GM21390 (cell line): ENCODE measurements at regions not wholly inside any gene's neighbourhood (a gene's known extent, or its start where the extent isn't known, plus 50 kb on each side); places are given as distances from the start of the nearest gene placed in this dataset.
"Not testable (repeated sequence)": the region's sequence is repeated elsewhere in the genome, so short reads cannot be mapped to it uniquely, and the experiment has no call there.

ENCODE experiments used
- ATAC-seq: cut with Tn5 transposase; IDR thresholded peaks from one replicate; pipeline ENCODE4 v1.9.1; 2021; ENCODE audit not compliant: unreplicated experiment

DNA sequence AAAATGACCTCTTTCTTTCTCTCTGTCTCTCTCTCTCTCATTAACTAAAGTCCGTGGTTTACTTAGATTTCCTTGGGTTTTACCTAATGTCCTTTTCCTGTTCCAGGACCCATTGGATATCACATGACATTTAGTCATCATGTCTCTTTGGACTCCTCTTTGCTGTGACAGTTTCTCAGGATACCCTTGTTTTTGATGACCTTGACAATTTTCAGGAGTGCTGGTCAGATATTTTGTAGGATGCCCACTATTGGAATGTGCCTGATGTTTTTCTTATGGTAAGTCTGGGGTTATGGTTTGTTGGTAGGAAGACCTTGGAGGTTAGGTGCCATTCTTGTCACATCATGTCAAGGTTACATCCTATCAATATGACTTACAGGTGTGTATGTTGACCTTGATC lies 199.2 kb upstream of the HTR1E start:
- ATAC-seq, result no peak

DNA sequence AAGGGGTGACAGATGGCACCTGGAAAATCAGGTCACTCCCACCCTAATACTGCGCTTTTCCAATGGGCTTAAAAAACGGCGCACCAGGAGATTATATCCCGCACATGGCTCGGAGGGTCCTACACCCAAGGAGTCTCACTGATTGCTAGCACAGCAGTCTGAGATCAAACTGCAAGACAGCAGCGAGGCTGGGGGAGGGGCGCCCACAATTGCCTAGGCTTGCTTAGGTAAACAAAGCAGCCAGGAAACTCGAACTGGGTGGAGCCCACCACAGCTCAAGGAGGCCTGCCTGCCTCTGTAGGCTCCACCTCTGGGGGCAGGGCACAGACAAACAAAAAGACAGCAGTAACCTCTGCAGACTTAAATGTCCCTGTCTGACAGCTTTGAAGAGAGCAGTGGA lies 205.7 kb upstream of the HTR1E start:
- ATAC-seq, result not testable (repeated sequence)

DNA sequence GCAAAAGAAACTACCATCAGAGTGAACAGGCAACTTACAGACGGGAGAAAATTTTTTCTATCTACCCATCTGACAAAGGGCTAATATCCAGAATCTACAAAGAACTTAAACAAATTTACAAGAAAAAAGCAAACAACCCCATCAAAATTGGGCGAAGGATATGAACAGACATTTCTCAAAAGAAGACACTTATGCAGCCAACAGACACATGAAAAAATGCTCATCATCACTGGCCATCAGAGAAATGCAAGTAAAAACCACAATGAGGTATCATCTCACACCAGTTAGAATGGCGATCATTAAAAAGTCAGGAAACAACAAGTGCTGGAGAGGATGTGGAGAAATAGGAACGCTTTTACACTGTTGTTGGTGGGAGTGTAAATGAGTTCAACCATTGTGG lies 206.6 kb upstream of the HTR1E start:
- ATAC-seq, result not testable (repeated sequence)

DNA sequence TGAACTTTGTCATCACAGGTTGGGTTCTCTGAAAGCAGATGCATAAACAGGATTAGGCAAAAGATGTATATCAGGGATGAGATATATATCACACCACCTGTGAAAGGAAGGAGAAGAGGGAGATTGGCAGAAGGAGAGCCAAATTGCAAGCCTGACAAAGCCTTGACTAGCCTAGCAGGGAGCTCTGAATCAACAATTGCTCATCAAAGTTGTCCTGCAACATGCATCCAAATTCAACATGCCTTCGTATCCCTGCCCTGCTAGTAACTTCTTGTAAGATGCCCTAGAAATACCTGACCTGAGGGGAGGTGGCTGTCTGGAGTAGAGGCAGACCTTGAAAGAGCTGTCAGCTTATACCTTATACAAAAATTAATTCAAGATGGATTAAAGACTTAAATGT lies 207.1 kb upstream of the HTR1E start:
- no peak for ATAC-seq

DNA sequence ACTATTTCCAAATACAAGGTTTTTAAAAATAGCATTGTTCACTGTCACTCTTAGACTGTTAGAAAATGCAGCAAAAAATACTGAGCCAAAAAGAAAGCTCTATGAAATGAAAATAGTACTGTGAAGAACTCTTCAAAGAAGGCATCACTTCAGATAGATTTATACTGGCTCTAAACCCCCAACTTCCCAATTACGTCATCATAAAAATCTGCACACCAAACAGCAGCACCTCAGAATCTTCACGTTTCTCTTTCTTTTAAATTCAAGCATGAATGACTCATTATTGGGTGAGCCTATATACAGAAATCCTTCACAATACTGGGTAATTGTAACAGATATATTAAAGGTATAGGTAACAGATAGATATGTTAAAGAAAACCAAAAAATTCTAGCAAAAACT lies 208.4 kb upstream of the HTR1E start:
- ATAC-seq, result no peak

DNA sequence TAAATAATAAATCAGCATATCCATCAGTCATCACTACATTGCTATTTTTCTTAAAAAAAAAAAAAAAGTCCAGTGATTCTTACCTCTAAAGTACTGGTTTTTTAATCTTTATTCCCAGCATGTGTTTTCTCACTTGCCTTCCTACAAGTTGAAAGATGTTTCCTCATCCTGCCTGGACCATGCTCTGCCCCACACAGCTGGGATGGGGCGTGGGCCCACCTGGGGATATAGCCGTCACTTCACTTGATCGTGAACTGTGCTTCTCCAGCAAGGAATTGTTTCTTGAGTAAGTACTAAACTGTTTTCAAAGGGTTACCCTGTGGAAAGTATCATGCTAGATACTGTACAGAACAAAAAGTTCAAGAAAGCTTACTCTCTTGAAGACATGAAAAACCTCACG lies 212.6 kb upstream of the HTR1E start:
- no peak for ATAC-seq

DNA sequence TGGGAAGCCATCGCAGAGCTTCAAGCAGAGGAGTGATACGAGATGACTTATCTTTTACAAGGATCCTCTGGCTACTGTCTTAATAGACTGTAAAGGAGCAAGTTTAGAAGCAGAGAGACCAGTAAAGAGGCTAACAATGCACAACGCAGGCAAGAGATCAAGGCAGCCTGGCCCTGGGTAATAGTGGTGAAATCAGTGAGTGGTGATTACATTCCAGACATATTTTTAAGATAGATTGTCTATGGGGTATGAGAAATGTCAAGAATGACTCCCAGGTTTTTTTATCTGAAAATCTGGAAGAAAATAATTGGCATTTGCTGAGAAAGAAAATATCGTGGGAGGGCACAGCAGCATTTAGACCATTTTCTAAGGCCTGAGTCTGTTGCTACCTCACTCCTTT lies 213.6 kb upstream of the HTR1E start:
- ATAC-seq, result no peak

DNA sequence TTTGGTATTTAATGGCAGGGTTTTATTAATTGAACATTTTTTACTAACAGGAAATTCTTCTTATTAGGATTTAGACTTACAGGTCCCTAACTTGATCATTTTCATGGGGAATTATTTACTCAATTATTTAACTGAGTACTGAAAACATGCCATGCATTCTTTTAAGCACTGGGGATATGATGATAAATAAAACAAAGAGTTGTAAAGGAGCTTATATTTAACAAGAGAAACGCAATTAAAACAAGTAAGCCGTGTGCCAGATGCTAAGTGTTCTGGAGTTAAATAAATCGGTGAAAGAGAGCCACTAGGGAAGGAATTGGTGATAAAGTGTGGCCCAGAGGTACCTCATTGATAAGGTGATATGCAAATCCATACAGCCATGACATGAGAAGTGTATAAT lies 214.2 kb upstream of the HTR1E start:
- ATAC-seq, result no peak

DNA sequence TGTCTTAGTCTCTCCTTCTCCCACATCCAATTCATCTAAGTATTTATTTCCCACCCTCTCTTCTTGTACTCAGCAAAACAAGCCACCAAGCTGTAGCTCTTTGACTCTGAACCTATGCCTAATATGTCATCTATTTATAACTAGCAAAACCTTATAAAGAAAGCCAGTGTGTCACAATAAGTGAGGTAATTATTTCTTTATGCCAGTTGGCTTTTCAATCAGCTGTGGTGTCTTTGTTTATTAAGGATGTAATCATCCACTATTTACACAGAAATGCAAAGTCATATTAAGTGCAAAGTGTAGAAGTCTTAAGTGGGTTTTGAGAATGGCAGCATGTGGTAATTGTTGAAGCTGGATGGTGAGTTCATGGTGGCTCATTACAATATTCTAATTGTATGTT lies 215.2 kb upstream of the HTR1E start:
- no peak for ATAC-seq

DNA sequence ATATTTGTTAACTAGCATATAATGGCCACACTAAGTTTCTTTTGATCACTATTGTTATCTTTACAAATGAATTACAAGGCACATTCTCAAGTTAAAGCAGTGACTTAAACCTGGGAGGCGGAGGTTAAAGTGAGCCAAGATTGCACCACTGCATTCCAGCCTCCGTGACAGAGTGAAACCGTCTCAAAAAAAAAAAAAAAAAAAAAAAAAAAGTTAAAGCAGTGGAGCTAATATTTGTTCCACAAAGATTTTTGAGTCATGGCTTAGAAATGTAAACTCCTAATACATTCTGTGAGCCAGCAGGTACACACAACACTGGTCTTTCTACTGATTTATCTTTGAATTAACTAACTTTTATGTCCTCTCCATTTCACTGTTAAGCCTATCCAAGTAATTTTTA lies 221.7 kb upstream of the HTR1E start:
- ATAC-seq, result no peak

DNA sequence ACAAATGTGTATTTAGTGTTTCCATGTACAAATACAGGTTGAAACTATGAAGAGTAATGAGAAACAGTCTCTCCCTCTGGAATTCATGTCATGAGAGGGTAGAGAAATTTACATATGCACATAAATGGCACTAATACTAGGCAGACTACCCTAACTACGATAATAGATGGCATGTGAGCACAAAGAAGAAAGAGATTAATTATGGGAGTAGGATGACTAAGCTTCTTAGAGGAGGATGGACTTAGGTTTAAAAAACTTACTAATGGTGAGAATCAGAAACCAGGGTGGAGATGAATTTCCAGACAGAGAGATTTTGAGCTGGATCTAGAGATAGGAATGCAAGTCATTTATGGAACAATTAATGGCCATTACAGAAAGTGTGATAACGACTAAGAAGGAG lies 225.3 kb upstream of the HTR1E start:
- ATAC-seq, result no peak

DNA sequence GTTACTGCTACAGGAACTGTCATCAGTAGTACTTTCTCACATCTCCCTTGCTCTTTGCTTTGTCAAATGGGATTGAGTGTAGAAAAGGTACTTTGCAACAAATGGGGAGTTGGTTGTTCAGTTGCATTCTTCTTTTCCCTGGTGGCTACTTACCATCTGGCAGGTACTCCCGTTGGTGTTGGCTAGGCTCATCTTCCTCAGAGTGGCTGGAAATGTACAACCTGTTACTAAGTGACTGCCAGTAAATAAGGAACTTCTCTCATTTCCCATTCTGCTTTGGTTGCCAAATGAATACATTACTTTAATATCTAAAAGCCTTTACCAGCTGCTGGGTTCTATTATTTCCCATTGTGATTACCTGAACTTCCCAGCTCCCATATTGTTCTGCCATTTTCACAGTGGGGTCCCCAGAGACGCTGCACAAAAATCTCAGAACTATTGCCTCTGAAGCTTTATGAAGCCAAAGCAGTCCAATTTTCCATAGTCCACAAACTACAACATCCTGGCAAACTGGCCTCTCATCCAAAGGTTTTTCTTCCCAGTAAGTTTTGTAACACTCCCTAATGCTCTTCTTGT lies 229.7 kb upstream of the HTR1E start:
- ATAC-seq, result no peak

DNA sequence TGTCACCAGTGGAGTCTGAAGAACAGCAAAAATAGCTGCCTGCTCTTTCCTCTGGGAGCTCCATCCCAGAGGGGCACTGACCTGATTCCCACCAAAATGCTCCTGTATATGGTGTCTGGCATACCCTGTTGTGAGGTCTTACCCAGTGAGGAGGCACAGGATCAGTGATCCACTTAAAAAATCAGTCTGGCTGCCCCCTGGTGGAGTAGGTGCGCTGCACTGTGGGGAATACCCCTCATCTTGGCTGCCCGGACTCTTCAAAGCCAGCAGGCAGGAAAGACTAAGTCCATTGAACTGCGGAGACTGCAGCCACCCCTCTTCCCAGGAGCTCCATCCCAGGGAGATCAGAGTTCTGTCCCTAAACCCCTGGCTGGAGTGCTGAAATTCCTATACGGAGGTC lies 230.9 kb upstream of the HTR1E start:
- no peak for ATAC-seq

DNA sequence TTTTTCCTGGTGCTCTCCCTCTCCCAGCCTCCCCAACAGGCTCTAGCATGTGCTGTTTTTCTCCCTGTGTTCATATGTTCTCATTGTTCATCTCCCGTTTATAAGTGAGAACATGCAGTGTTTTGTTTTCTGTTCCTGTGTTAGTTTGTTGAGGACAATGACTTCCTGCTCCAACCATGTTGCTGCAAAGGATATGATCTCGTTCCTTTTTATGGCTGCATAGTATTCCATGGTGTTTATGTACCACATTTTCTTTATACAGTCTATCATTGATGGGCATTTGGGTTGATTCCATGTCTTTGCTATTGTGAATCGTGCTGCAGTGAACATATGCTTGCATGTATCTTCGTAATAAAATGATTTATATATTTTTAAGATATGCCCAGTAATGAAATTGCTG lies 236.1 kb upstream of the HTR1E start:
- not testable (repeated sequence) for ATAC-seq

DNA sequence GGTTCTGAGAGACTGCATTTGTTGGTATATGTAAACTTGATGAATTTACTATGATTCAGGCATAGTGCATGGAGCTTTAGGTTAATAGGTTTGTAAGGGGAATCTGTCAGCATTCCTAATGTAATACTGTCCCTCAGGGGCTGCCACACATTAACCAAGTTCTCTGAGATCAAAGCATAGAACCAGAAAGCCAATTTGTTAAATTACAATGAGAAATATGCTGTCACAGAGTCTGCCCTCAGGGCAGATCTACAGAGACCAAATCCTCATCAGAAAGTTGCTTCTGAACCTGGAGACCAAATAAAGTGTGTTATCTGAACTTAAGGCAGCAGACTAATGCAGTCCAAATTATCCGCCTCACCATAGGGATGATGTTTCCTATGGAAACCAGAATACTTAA lies 250.8 kb upstream of the HTR1E start:
- no peak for ATAC-seq

DNA sequence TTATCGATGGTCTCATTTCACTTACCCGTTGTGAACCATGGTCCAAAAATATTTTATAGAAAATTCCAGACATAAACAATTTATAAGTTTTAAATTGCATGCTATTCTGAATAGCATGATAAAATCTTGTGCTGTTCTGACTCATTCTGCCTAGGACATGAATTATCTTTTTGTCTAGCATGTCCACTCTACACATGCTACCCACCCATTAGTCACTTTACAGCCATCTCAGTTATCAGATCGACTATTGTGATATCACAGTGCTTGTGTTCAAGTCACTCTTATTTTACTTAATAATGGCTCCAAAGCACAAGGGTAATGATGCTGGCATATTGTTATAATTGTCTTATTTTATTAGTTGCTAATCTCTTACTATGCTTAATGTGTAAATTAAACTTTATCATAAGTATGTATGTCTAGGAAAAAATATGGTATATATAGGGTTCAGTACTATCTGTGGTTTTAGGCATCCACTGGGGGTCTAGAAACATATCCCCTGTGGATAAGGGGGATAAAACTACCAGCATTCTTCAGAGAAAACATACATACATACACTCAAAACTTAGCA lies 252.0 kb upstream of the HTR1E start:
- no peak for ATAC-seq

DNA sequence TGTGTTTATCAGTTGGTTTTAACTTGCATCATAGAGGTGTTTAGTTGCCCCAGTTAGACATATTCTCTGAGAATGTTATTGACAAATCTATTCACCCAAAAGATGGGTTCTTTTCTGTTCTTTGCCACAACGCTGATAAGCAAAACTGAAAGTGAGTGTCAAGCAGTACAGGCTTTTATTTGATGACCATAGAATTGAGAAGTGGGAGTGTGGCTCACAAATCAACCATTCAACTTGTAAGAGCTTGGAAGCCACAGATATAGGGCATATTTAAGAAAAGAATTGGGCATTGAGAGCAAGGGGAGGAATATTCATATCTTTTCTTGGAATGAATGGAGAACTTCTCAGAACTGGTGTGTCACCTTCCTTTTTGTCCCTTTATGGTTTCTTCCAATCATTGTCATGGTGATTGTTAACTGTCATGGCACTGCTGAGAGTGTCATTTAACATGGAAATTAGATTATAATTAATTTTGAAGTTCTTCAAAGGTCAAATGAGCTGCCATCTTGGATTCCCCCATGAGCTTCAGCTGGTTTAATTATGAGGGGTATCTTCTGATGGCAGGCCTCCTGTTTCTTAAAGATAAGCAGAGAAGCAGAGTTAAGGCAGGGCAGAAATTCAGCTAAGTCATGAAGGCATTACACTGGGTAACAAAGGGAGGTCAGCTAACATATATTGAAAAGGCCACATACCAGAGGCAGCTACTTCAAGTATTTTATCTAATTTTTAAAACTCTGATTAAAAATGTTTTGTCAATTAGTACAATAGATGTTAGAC lies 254.0 kb upstream of the HTR1E start:
- ATAC-seq, result no peak

DNA sequence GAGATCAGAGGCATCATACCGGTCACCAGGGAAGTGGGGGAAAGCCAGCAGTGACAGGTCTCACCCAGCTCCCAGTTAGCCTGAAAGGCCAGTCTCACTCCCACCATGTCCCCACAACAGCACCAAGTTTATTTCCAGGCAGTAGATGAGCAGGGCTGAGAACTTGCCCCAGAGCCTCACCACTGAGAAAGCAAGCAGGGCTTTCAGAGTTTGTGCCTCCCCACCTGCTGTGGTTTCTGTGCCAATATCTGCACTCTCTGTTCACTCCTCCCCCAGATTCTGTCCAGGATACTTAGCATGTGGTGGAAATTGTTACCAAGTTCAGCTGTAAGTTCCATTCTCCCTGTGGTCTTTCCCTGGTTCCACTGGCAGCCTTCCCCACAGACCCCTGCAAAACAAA lies 255.0 kb upstream of the HTR1E start:
- ATAC-seq, result no peak

DNA sequence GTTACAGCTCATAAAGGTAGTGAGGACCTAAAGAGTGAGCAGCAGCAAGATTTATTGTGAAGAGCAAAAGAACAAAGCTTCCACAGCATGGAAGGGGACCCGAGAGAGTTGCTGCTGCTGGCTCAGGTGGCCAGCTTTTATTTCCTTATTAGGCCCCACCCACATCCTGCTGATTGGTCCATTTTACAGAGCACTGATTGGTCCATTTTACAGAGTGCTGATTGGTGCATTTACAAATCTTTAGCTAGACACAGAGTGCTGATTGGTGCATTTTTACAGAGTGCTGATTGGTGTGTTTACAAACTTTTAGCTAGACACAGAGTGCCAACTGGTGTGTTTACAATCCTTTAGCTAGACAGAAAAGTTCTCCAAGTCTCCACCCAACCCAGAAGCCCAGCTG lies 256.2 kb upstream of the HTR1E start:
- ATAC-seq, result not testable (repeated sequence)

DNA sequence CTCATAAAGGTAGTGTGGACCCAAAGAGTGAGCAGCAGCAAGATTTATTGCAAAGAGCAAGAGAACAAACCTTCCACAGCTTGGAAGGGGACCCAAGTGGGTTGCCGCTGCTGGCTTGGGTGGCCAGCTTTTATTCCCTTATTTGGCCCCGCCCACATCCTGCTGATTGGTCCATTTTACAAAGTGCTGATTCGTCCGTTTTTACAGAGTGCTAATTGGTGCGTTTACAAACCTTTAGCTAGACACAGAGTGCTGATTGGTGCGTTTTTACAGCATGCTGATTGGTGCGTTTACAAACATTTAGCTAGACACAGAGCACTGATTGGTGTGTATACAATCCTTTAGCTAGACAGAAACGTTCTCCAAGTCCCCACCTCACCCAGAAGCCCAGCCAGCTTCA lies 265.2 kb upstream of the HTR1E start:
- ATAC-seq, result not testable (repeated sequence)

DNA sequence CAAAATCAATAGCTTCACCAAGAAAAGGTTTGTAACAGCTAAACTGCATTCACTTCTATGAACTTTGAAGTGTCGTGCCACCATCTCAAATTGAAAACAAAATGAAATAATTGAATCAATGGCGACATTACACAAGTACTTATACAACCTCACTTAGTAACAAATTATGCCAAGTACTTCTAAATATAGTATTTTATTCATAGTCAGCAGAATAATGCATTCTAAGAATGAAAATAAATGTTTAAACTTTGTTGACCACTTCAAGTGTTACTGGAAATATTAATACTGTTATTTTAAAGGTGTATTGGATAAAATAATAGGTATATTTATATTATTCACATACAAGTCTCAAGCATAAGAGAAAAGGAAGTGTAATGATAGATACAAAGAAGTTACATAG lies 280.1 kb upstream of the HTR1E start:
- no peak for ATAC-seq

DNA sequence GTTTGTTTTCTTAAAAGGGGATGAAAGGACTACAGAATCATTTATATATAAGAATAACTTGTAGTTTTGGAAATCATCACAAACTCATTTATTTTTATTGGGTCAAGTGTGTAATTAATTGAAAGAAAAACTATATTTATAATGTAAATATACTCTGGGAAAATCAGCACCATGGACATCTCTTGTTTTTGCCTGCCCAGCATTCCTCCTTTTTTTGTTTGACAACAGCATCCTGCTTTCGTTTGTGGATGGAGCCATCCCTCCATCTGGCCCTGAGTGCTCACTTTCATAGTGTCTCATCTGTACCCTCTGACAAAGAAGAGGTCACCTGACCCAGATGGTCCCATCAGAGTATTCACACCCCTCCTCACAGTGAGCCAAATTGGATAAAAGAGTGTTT lies 308.2 kb upstream of the HTR1E start:
- ATAC-seq, result no peak

DNA sequence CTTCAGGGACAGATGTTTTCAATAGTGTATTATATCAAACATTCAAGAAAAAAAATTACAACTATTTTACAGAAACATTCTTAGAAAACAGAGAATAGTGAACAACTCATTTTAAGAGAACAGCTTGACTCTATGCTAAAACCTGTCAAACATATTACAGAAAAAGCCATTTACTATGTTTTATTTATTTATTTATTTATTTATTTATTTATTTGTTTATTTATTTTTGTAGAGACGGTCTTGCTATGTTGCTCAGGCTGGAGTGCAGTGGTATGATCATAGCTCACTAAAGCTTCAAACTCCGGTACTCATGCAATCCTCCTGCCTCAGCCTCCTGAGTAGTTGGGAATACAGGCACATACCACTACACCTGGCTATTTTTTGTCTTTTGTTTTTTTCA lies 317.9 kb upstream of the HTR1E start:
- ATAC-seq, result no peak
